ENCODE measurements at regions not wholly inside any gene's neighbourhood (a gene's known extent, or its start where the extent isn't known, plus 50 kb on each side); places are given as distances from the start of the nearest gene placed in this dataset.

DNA sequence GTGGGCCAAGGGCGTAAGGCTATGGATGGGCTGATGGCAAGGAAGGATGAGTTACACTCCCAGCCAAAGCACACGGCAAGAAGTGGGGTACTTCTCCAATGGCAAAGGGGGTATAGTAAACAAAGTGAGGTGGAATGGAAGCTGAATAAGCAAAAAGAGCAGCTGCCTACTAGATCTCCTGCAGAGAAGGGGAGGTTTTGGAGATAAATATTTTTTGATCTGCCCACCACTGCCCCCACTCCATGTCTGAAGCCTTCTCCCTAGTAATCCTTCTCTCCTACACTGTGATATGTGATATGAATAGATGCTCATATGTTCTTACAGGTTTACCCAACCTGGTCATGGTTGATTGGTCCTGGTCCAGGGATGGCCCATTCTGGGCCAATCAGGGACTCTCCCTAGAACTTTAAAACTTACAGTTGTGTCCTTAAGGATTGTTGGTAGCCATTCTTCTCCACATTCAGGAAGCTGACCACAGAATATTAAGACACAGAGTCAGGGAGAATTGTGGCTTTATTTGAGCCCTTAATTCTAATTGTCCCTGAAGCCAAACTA lies 436.8 kb downstream of the OMA1 start:
- TF ChIP-seq FOXP2 (optimal IDR thresholded peaks at IDR 0.05; ENCODE audit: borderline replicate concordance, extremely low read depth, extremely low read length, insufficient read depth) = no peak
- TF ChIP-seq POLR2AphosphoS5 (IDR thresholded peaks at IDR 0.05; ENCODE audit: low read depth, low read length) = no peak
- TF ChIP-seq, protein P1, sequence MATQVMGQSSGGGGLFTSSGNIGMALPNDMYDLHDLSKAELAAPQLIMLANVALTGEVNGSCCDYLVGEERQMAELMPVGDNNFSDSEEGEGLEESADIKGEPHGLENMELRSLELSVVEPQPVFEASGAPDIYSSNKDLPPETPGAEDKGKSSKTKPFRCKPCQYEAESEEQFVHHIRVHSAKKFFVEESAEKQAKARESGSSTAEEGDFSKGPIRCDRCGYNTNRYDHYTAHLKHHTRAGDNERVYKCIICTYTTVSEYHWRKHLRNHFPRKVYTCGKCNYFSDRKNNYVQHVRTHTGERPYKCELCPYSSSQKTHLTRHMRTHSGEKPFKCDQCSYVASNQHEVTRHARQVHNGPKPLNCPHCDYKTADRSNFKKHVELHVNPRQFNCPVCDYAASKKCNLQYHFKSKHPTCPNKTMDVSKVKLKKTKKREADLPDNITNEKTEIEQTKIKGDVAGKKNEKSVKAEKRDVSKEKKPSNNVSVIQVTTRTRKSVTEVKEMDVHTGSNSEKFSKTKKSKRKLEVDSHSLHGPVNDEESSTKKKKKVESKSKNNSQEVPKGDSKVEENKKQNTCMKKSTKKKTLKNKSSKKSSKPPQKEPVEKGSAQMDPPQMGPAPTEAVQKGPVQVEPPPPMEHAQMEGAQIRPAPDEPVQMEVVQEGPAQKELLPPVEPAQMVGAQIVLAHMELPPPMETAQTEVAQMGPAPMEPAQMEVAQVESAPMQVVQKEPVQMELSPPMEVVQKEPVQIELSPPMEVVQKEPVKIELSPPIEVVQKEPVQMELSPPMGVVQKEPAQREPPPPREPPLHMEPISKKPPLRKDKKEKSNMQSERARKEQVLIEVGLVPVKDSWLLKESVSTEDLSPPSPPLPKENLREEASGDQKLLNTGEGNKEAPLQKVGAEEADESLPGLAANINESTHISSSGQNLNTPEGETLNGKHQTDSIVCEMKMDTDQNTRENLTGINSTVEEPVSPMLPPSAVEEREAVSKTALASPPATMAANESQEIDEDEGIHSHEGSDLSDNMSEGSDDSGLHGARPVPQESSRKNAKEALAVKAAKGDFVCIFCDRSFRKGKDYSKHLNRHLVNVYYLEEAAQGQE (IDR thresholded peaks at IDR 0.05; ENCODE audit: insufficient read depth in 1 of 2, low read depth in 2 of 2, low read length in 2 of 2) = no peak
- no peak for TF ChIP-seq TAF1 (IDR thresholded peaks at IDR 0.05; ENCODE audit: borderline replicate concordance, insufficient read depth, low read length)
- TF ChIP-seq SIN3A (IDR thresholded peaks at IDR 0.05; ENCODE audit: borderline replicate concordance, insufficient read depth, low read length) = no peak

DNA sequence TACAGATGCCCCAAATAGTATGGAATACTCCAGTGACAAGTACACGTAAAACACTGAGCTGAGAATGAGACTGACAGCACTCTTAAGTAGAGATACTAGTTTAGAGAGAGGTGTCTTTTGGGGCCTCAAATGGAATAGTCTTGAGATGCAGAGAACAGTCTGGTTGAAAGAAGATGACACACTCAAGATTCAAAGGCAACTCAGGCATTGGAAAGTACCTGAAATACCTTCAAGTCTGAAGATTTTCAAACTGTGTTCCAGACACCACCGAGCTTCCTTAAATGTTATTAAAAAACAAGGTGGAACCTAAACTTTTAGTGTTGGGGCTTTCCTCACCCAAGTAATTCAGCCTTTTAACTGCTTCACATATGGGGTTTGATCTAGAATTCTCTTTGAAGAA lies 437.7 kb downstream of the OMA1 start:
- TF ChIP-seq, protein P1 (IDR thresholded peaks at IDR 0.05; ENCODE audit: insufficient read depth in 1 of 2, low read depth in 2 of 2, low read length in 2 of 2) = no peak
- TF ChIP-seq POLR2AphosphoS5 (IDR thresholded peaks at IDR 0.05; ENCODE audit: low read depth, low read length) (no peak), SIN3A (IDR thresholded peaks at IDR 0.05; ENCODE audit: borderline replicate concordance, insufficient read depth, low read length) (no peak), TAF1 (IDR thresholded peaks at IDR 0.05; ENCODE audit: borderline replicate concordance, insufficient read depth, low read length) (no peak), FOXP2 (optimal IDR thresholded peaks at IDR 0.05; ENCODE audit: borderline replicate concordance, extremely low read depth, extremely low read length, insufficient read depth) (no peak)

DNA sequence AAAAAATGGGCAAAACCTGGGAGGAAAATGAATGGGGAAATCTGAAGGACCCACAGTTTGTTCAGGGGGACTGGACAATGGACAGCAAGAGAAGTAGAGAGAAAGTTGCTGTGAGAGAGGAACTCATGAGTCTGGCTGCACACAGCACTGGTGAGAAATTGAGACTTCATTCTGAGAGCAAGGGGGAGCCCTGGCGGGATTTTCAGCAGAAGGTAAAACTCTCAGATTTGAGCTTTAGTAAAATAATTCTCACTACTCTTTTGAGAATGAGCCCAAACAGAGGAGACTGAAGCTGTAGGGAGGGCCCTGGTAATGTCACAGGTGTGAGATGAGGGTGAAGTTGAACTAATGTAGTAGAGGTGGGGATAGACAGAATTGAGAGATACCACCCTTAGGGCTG lies 438.6 kb downstream of the OMA1 start:
- no peak for TF ChIP-seq SIN3A (IDR thresholded peaks at IDR 0.05; ENCODE audit: borderline replicate concordance, insufficient read depth, low read length)
- TF ChIP-seq, protein P1 (IDR thresholded peaks at IDR 0.05; ENCODE audit: insufficient read depth in 1 of 2, low read depth in 2 of 2, low read length in 2 of 2) = no peak
- TF ChIP-seq TAF1 (IDR thresholded peaks at IDR 0.05; ENCODE audit: borderline replicate concordance, insufficient read depth, low read length) = no peak
- no peak for TF ChIP-seq FOXP2 (optimal IDR thresholded peaks at IDR 0.05; ENCODE audit: borderline replicate concordance, extremely low read depth, extremely low read length, insufficient read depth)

DNA sequence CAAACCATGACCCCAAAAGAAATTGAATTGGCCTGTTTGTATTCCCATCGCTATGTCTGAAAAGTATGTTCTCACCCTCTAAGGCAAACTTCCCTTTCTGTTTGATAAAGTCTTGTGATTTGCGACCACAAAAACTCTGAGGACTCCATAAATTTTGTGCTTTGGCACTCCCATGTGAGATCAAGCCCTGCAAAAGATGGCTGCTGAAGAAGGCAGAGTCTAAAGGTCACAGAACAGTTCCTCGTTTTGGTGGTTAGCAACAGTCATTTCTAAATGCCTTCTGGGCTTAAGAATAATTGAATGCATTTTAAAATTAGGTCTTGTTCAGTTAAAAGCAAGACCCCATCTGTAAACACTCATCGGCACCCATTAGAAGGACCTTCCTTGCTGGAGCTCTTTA lies 441.6 kb downstream of the OMA1 start:
- TF ChIP-seq, protein P1 (IDR thresholded peaks at IDR 0.05; ENCODE audit: insufficient read depth in 1 of 2, low read depth in 2 of 2, low read length in 2 of 2) = no peak
- TF ChIP-seq POLR2AphosphoS5 (IDR thresholded peaks at IDR 0.05; ENCODE audit: low read depth, low read length) (no peak), TAF1 (IDR thresholded peaks at IDR 0.05; ENCODE audit: borderline replicate concordance, insufficient read depth, low read length) (no peak), FOXP2 (optimal IDR thresholded peaks at IDR 0.05; ENCODE audit: borderline replicate concordance, extremely low read depth, extremely low read length, insufficient read depth) (no peak), SIN3A (IDR thresholded peaks at IDR 0.05; ENCODE audit: borderline replicate concordance, insufficient read depth, low read length) (no peak)

DNA sequence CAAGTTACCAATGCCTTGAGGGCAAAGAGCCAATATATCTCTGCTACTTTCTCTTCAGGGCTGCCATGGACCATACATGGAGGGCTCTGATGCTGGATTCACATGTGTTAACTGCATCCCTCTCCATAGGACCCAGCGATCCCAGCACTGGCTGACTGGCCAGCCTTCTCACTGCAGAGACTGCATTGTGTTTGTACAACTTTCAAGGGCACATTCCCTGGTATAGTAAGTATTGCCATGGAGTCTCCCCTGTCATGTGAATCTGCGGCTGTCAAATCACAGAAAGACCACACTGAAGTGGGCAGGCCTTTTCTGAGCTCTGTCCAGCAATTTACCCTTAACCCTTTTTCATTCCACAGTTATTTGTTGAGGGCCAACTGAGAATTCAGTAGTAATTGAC lies 449.8 kb downstream of the OMA1 start:
- TF ChIP-seq, protein P1 (IDR thresholded peaks at IDR 0.05; ENCODE audit: insufficient read depth in 1 of 2, low read depth in 2 of 2, low read length in 2 of 2) = no peak
- TF ChIP-seq SIN3A (IDR thresholded peaks at IDR 0.05; ENCODE audit: borderline replicate concordance, insufficient read depth, low read length) (no peak), POLR2AphosphoS5 (IDR thresholded peaks at IDR 0.05; ENCODE audit: low read depth, low read length) (no peak), TAF1 (IDR thresholded peaks at IDR 0.05; ENCODE audit: borderline replicate concordance, insufficient read depth, low read length) (no peak), FOXP2 (optimal IDR thresholded peaks at IDR 0.05; ENCODE audit: borderline replicate concordance, extremely low read depth, extremely low read length, insufficient read depth) (no peak)
